MM.1S (cell line): ENCODE measurements at regions not wholly inside any gene's neighbourhood (a gene's known extent, or its start where the extent isn't known, plus 50 kb on each side); places are given as distances from the start of the nearest gene placed in this dataset.

Source experiments
- EZH2 ChIP-seq: fragments of 300-600 bp; sonication (generic); optimal IDR thresholded peaks from 2 replicates; pipeline ENCODE3; 2017; ENCODE audit warnings: low read depth, mild to moderate bottlenecking, antibody characterized with exemption, low read length, mixed read lengths
- TF ChIP-seq, protein P1 (sequence below): fragments of 300-600 bp; sonication (generic); IDR thresholded peaks from 2 replicates; pipeline ENCODE4 v1.5.1; 2016; ENCODE audit warnings: antibody characterized with exemption, low read length, mixed read lengths

DNA sequence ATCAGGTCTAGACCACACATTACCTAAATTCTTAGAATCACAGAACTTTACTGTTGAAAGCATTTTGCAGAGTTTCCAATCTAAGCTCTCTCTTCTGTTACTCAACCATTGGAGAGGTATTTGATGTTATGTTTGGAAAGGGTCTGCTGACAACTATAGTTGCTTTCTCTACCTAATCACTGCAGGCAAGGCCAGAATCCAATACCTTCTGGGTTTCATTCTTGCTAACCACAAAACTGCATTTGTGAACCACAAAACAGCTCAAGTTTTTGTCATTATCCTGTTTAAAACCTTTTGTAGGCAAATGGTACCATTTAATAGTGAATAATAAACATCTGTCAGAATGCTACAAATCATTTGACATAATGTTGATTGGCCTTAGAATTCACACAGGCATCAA is 380.1 kb downstream of the GASK1B start:
- TF ChIP-seq, protein P1, sequence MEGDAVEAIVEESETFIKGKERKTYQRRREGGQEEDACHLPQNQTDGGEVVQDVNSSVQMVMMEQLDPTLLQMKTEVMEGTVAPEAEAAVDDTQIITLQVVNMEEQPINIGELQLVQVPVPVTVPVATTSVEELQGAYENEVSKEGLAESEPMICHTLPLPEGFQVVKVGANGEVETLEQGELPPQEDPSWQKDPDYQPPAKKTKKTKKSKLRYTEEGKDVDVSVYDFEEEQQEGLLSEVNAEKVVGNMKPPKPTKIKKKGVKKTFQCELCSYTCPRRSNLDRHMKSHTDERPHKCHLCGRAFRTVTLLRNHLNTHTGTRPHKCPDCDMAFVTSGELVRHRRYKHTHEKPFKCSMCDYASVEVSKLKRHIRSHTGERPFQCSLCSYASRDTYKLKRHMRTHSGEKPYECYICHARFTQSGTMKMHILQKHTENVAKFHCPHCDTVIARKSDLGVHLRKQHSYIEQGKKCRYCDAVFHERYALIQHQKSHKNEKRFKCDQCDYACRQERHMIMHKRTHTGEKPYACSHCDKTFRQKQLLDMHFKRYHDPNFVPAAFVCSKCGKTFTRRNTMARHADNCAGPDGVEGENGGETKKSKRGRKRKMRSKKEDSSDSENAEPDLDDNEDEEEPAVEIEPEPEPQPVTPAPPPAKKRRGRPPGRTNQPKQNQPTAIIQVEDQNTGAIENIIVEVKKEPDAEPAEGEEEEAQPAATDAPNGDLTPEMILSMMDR = no peak
- no peak for TF ChIP-seq EZH2
